WTC11 (cell line): ENCODE measurements at regions not wholly inside any gene's neighbourhood (a gene's known extent, or its start where the extent isn't known, plus 50 kb on each side); places are given as distances from the start of the nearest gene placed in this dataset.

Experiments
- CREM ChIP-seq: sonication (generic); formaldehyde crosslinking; IDR thresholded peaks from 2 replicates; pipeline ENCODE4 v1.8.1; 2022; ENCODE audit warnings: mild to moderate bottlenecking, missing genetic modification reagents, moderate library complexity
- CTCF ChIP-seq: fragments of 200-600 bp; IDR thresholded peaks from 2 replicates; pipeline ENCODE4 v1.8.0; 2022; ENCODE audit warnings: antibody characterized with exemption
- TF ChIP-seq, protein P1 (sequence below): sonication (generic); formaldehyde crosslinking; IDR thresholded peaks from 2 replicates; pipeline ENCODE4 v1.8.0; 2022; ENCODE audit warnings: mild to moderate bottlenecking, missing genetic modification reagents
- TF ChIP-seq, protein P2 (sequence below): sonication (generic); formaldehyde crosslinking; IDR thresholded peaks from 2 replicates; pipeline ENCODE4 v1.8.1; 2023; ENCODE audit warnings: mild to moderate bottlenecking, missing genetic modification reagents

DNA sequence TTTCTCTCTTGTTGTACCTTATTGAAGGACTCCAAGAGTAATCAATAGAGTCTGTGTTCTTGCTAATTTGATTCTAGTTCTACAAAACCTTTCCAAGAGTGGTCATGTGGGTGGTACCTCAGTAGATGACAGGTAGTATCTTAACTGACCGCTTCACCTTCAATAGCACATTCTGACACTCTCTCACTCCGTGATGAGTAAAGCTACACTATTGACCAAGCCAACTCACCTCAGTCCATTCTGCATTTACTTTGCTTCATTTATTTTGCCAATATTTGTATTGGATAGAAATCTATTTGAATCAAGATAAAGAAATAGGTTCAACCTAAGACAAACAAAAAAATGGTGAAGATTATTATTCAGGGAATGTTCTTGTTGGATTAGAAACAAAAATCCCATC, 1869.6 kb upstream of the CELF4 start:
- TF ChIP-seq CTCF, result no peak
- TF ChIP-seq, protein P1, sequence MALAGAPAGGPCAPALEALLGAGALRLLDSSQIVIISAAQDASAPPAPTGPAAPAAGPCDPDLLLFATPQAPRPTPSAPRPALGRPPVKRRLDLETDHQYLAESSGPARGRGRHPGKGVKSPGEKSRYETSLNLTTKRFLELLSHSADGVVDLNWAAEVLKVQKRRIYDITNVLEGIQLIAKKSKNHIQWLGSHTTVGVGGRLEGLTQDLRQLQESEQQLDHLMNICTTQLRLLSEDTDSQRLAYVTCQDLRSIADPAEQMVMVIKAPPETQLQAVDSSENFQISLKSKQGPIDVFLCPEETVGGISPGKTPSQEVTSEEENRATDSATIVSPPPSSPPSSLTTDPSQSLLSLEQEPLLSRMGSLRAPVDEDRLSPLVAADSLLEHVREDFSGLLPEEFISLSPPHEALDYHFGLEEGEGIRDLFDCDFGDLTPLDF (CRISPR knock-in tag), result no peak
- no peak for TF ChIP-seq CREM
- TF ChIP-seq, protein P2, sequence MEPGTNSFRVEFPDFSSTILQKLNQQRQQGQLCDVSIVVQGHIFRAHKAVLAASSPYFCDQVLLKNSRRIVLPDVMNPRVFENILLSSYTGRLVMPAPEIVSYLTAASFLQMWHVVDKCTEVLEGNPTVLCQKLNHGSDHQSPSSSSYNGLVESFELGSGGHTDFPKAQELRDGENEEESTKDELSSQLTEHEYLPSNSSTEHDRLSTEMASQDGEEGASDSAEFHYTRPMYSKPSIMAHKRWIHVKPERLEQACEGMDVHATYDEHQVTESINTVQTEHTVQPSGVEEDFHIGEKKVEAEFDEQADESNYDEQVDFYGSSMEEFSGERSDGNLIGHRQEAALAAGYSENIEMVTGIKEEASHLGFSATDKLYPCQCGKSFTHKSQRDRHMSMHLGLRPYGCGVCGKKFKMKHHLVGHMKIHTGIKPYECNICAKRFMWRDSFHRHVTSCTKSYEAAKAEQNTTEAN (CRISPR knock-in tag), result no peak
